IMR-90 (cell line): ENCODE measurements at regions not wholly inside any gene's neighbourhood (a gene's known extent, or its start where the extent isn't known, plus 50 kb on each side); places are given as distances from the start of the nearest gene placed in this dataset.

ENCODE experiments used
- ATAC-seq: fragments of 200-7000 bp; cut with Tn5 transposase; 2 replicates; pipeline ENCODE4 v1.9.1; 2020; ENCODE audit warnings: low read depth, mild to moderate bottlenecking, moderate library complexity
- BruUV-seq: library from RNA; stranded (reverse); fragments of 400-500 nt; replicated peaks from 2 replicates; lab custom pipeline; 2021; lab: Mats Ljungman, UMichigan
- CTCF ChIA-PET: fragments of 300-600 bp; formaldehyde crosslinking; extraction: SDS; loops from one replicate; lab custom pipeline; 2021; ENCODE audit warnings: antibody characterized with exemption; lab: Yijun Ruan, JAX
- POLR2A ChIA-PET: fragments of 300-600 bp; sonication (Branson Sonifier 250); formaldehyde crosslinking; loops from one replicate; lab custom pipeline; 2022; ENCODE audit warnings: antibody characterized with exemption; ENCODE audit not compliant: unreplicated experiment; lab: Charles Lee
- DNase-seq: peaks from one replicate; pipeline ENCODE4 v3.0.0; 2013
- H2AFZ ChIP-seq: replicated peaks from 2 replicates; pipeline ENCODE3; 2013; ENCODE audit warnings: low read length, mild to moderate bottlenecking; ENCODE audit not compliant: poor library complexity
- H2AK5ac ChIP-seq: 2 replicates; pipeline ENCODE4 v1.6.1; 2013; ENCODE audit warnings: low read depth, low read length, inconsistent platforms
- H2AK9ac ChIP-seq: replicated peaks from 2 replicates; pipeline ENCODE3; 2013; ENCODE audit warnings: mild to moderate bottlenecking, low read depth, low read length, moderate library complexity; ENCODE audit not compliant: poor library complexity
- H2BK120ac ChIP-seq: 2 replicates; pipeline ENCODE4 v1.6.1; 2013; ENCODE audit warnings: low read depth, low read length, inconsistent platforms
- H2BK15ac ChIP-seq: 3 replicates; pipeline ENCODE4 v1.6.1; 2013; ENCODE audit warnings: low read depth, low read length, inconsistent platforms
- H2BK20ac ChIP-seq: 2 replicates; pipeline ENCODE4 v1.6.1; 2013; ENCODE audit warnings: low read depth, mild to moderate bottlenecking, inconsistent platforms, low read length, moderate library complexity
- H2BK5ac ChIP-seq: 2 replicates; pipeline ENCODE4 v1.6.1; 2013; ENCODE audit warnings: mild to moderate bottlenecking, low read depth, low read length, inconsistent platforms; ENCODE audit not compliant: poor library complexity, severe bottlenecking
- H3K14ac ChIP-seq: replicated peaks from 2 replicates; pipeline ENCODE4 v1.6.1; 2013; ENCODE audit warnings: low read depth, low read length, inconsistent platforms
- H3K18ac ChIP-seq: 2 replicates; pipeline ENCODE4 v1.6.1; 2013; ENCODE audit warnings: low read depth, low read length, control low read depth
- H3K23ac ChIP-seq: 2 replicates; pipeline ENCODE4 v1.6.1; 2013; ENCODE audit warnings: low read depth, low read length, inconsistent platforms
- H3K27ac ChIP-seq: 2 replicates; pipeline ENCODE4 v1.5.1; 2013; ENCODE audit warnings: mild to moderate bottlenecking, control low read depth, low read length; ENCODE audit not compliant: insufficient read depth
- H3K27me3 ChIP-seq: 2 replicates; pipeline ENCODE4 v1.6.1; 2013; ENCODE audit warnings: low read length; ENCODE audit not compliant: control insufficient read depth, insufficient read depth
- H3K36me3 ChIP-seq: 2 replicates; pipeline ENCODE4 v1.6.1; 2013; ENCODE audit warnings: low read length, mixed read lengths; ENCODE audit not compliant: control insufficient read depth, insufficient read depth
- H3K4ac ChIP-seq: 2 replicates; pipeline ENCODE4 v1.6.1; 2013; ENCODE audit warnings: low read depth, low read length, inconsistent platforms
- H3K4me1 ChIP-seq: 2 replicates; pipeline ENCODE4 v1.6.1; 2013; ENCODE audit warnings: low read length, mixed read lengths; ENCODE audit not compliant: control insufficient read depth, insufficient read depth
- H3K4me2 ChIP-seq: 2 replicates; pipeline ENCODE4 v1.6.1; 2013; ENCODE audit warnings: low read depth, mild to moderate bottlenecking, control low read depth, low read length, moderate library complexity
- H3K4me3 ChIP-seq: 2 replicates; pipeline ENCODE4 v1.5.1; 2013; ENCODE audit warnings: low read depth, mild to moderate bottlenecking, control low read depth, low read length, moderate library complexity; ENCODE audit not compliant: insufficient read depth
- H3K56ac ChIP-seq: 2 replicates; pipeline ENCODE4 v1.6.1; 2013; ENCODE audit warnings: low read length, inconsistent platforms; ENCODE audit not compliant: insufficient read depth; ENCODE audit errors: extremely low read depth
- H3K79me1 ChIP-seq, 2 experiments: 2 replicates each; pipeline ENCODE4 v1.6.1; 2013; ENCODE audit warnings: low read length in 2 of 2, inconsistent platforms in 1 of 2, low read depth in 1 of 2
- H3K9ac ChIP-seq: 2 replicates; pipeline ENCODE4 v1.6.1; 2013; ENCODE audit warnings: low read depth, low read length, control low read depth
- H3K9me1 ChIP-seq: 2 replicates; pipeline ENCODE4 v1.6.1; 2013; ENCODE audit warnings: low read length, inconsistent platforms; ENCODE audit not compliant: insufficient read depth
- H3K9me3 ChIP-seq: 2 replicates; pipeline ENCODE4 v1.6.1; 2013; ENCODE audit warnings: low read length; ENCODE audit not compliant: control insufficient read depth, insufficient read depth
- H4K20me1 ChIP-seq: 2 replicates; pipeline ENCODE4 v1.6.1; 2013; ENCODE audit warnings: low read length, inconsistent platforms; ENCODE audit not compliant: insufficient read depth
- H4K5ac ChIP-seq: 2 replicates; pipeline ENCODE4 v1.6.1; 2013; ENCODE audit warnings: mild to moderate bottlenecking, low read depth, low read length, control low read depth
- H4K8ac ChIP-seq, 2 experiments: 2 replicates each; pipeline ENCODE4 v1.6.1; 2013; ENCODE audit warnings: low read depth in 2 of 2, low read length in 2 of 2, control low read depth in 1 of 2, inconsistent platforms in 1 of 2
- H4K91ac ChIP-seq: 2 replicates; pipeline ENCODE4 v1.6.1; 2013; ENCODE audit warnings: low read depth, low read length, inconsistent platforms; ENCODE audit not compliant: insufficient read depth
- BHLHE40 ChIP-seq: fragments of 150-350 bp; IDR thresholded peaks from 2 replicates; pipeline ENCODE4 v1.6.1; 2016; ENCODE audit warnings: mild to moderate bottlenecking, low read depth, low read length
- CEBPB ChIP-seq: IDR thresholded peaks from 2 replicates; pipeline ENCODE4 v1.6.1; 2012; ENCODE audit warnings: low read depth, low read length, improper control_type of control experiment
- CHD1 ChIP-seq: IDR thresholded peaks from 2 replicates; pipeline ENCODE4 v1.6.1; 2012; ENCODE audit warnings: low read depth, low read length, improper control_type of control experiment
- FOS ChIP-seq: fragments of 150-350 bp; IDR thresholded peaks from 2 replicates; pipeline ENCODE4 v1.6.1; 2016; ENCODE audit warnings: low read depth, low read length
- MAFK ChIP-seq: IDR thresholded peaks from 2 replicates; pipeline ENCODE4 v1.6.1; 2012; ENCODE audit warnings: low read depth, low read length, improper control_type of control experiment
- MAZ ChIP-seq: IDR thresholded peaks from 2 replicates; pipeline ENCODE4 v1.6.1; 2012; ENCODE audit warnings: low read depth, mild to moderate bottlenecking, low read length, improper control_type of control experiment, moderate library complexity, borderline replicate concordance
- MXI1 ChIP-seq: IDR thresholded peaks from 2 replicates; pipeline ENCODE4 v1.6.1; 2012; ENCODE audit warnings: low read depth, mild to moderate bottlenecking, low read length, moderate library complexity, borderline replicate concordance
- NFE2L2 ChIP-seq: fragments of 150-350 bp; IDR thresholded peaks from 2 replicates; pipeline ENCODE4 v1.6.1; 2016; ENCODE audit warnings: low read depth, mild to moderate bottlenecking, low read length
- POLR2A ChIP-seq: IDR thresholded peaks from 2 replicates; pipeline ENCODE4 v1.6.1; 2012; ENCODE audit warnings: mild to moderate bottlenecking, low read depth, low read length
- RAD21 ChIP-seq: IDR thresholded peaks from 2 replicates; pipeline ENCODE4 v1.6.1; 2012; ENCODE audit warnings: low read length, improper control_type of control experiment
- RCOR1 ChIP-seq: IDR thresholded peaks from 2 replicates; pipeline ENCODE4 v1.6.1; 2012; ENCODE audit warnings: mild to moderate bottlenecking, low read length, improper control_type of control experiment; ENCODE audit not compliant: insufficient replicate concordance
- RFX5 ChIP-seq: IDR thresholded peaks from 2 replicates; pipeline ENCODE4 v1.8.0; 2012; ENCODE audit warnings: low read depth, mild to moderate bottlenecking, low read length, moderate library complexity
- SMC3 ChIP-seq: fragments of 150-350 bp; IDR thresholded peaks from 2 replicates; pipeline ENCODE4 v1.6.1; 2016; ENCODE audit warnings: low read depth, mild to moderate bottlenecking, antibody characterized with exemption, low read length, moderate library complexity
- WGBS, 2 experiments: methylation state at CpG; one replicate each; pipeline versions ENCODE4 v1.1.5 to v1.1.7; 2013; ENCODE audit warnings: missing lambda C conversion rate in 2 of 2; ENCODE audit not compliant: insufficient read length in 1 of 2; ENCODE audit errors: extremely low coverage in 2 of 2; 5-methylcytosine and 5-hydroxymethylcytosine counted together
- dilution Hi-C: fragments of 300-500 bp; cut with HindIII; formaldehyde crosslinking; loops from one replicate; pipeline ENCODE4 v1.14.3; 2018; ENCODE audit warnings: low sequenced_read_pairs; ENCODE audit not compliant: unreplicated experiment
- in situ Hi-C: fragments of 300-500 bp; cut with MboI; formaldehyde crosslinking; loops from 3 replicates; pipeline ENCODE4 v1.14.3; 2019; ENCODE audit warnings: low sequenced_read_pairs, inconsistent platforms, mixed read lengths
- intact Hi-C: fragments of 100-400 bp; cut with micrococcal nuclease; formaldehyde crosslinking; loops from 2 replicates; pipeline ENCODE4 v1.10.0; 2022
- TF ChIP-seq, protein P1 (sequence below): fragments of 150-350 bp; IDR thresholded peaks from 2 replicates; pipeline ENCODE4 v1.6.1; 2017; ENCODE audit warnings: mild to moderate bottlenecking, antibody characterized with exemption, low read length, low read depth
- TF ChIP-seq, protein P2 (sequence below): conservative IDR thresholded peaks from 2 replicates; pipeline ENCODE4 v1.5.1; 2012; ENCODE audit warnings: mild to moderate bottlenecking, low read depth, low read length, improper control_type of control experiment
- TF ChIP-seq, protein P3 (sequence below): fragments of 150-350 bp; IDR thresholded peaks from 2 replicates; pipeline ENCODE4 v1.6.1; 2016; ENCODE audit warnings: low read depth, mild to moderate bottlenecking, low read length, moderate library complexity, borderline replicate concordance

DNA sequence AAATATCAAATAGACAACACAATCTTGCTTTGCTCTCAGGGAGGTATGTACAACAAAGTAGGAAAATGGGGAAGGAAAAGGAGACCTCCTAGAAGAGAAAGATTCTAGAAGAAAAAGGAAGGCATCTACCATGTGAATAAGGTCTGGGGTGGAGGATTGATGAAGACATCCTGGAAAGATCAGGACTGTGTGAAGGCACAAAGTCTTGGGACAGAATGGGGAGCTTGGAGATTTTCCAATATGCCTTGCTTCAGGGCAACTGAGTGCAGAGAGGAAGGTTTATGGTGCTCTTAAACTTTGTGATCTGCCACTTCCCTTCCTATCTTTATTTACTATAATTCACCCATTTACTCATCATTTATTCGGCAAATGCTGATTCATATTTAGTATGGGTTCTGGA is 352.0 kb downstream of the PLPP3 start:
- dilution Hi-C loops: no loop called here
- no peak overlapping the region for H3K4me2 ChIP-seq
- POLR2A ChIA-PET: no interaction called here

More for the DNA sequence above, 352.0 kb downstream of the PLPP3 start:
- Histone ChIP-seq H3K36me3 (no peaks in the 10 kb centered on the region), H3K9me1 (no peaks in the 10 kb centered on the region), H3K4ac (no peak overlapping the region), H4K20me1 (no peaks in the 10 kb centered on the region), H3K27me3 (no peaks in the 10 kb centered on the region), H3K18ac (no peak overlapping the region), H2BK15ac (no peak overlapping the region), H2BK5ac (no peak overlapping the region), H2AK5ac (no peak overlapping the region), H3K14ac (no peak overlapping the region), H2BK120ac (no peak overlapping the region), H3K9ac (no peak overlapping the region), H3K27ac (no peak overlapping the region), H2BK20ac (no peak overlapping the region), H3K56ac (no peak overlapping the region), H3K9me3 (no peaks in the 10 kb centered on the region), H3K79me1 (no peaks in the 10 kb centered on the region), H4K91ac (no peak overlapping the region), H3K4me3 (no peak overlapping the region), H2AK9ac (no peak overlapping the region), H3K4me1 (no peaks in the 10 kb centered on the region), H4K8ac (no peak overlapping the region), H3K23ac (no peak overlapping the region), H4K5ac (no peak overlapping the region), H2AFZ (no peak overlapping the region)
- 100% methylated on average over 1 of the region's 1 CpG; no CpG with 5 or more reads in 1 of the 2 experiments for WGBS, 2 experiments
- in situ Hi-C loops (no loop called here), intact Hi-C loops (no loop called here)
- CTCF ChIA-PET: no interaction called here
- DNase-seq: no peak
- no TSS peak for BruUV-seq
- TF ChIP-seq RCOR1 (no peak), MXI1 (no peak), RAD21 (no peak), SMC3 (no peak), MAFK (no peak), FOS (no peak), NFE2L2 (no peak), RFX5 (no peak), MAZ (no peak), BHLHE40 (no peak), CHD1 (no peak), CEBPB (no peak), POLR2A (no peak)
- TF ChIP-seq, protein P1, sequence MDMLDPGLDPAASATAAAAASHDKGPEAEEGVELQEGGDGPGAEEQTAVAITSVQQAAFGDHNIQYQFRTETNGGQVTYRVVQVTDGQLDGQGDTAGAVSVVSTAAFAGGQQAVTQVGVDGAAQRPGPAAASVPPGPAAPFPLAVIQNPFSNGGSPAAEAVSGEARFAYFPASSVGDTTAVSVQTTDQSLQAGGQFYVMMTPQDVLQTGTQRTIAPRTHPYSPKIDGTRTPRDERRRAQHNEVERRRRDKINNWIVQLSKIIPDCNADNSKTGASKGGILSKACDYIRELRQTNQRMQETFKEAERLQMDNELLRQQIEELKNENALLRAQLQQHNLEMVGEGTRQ: no peak
- TF ChIP-seq, protein P2, sequence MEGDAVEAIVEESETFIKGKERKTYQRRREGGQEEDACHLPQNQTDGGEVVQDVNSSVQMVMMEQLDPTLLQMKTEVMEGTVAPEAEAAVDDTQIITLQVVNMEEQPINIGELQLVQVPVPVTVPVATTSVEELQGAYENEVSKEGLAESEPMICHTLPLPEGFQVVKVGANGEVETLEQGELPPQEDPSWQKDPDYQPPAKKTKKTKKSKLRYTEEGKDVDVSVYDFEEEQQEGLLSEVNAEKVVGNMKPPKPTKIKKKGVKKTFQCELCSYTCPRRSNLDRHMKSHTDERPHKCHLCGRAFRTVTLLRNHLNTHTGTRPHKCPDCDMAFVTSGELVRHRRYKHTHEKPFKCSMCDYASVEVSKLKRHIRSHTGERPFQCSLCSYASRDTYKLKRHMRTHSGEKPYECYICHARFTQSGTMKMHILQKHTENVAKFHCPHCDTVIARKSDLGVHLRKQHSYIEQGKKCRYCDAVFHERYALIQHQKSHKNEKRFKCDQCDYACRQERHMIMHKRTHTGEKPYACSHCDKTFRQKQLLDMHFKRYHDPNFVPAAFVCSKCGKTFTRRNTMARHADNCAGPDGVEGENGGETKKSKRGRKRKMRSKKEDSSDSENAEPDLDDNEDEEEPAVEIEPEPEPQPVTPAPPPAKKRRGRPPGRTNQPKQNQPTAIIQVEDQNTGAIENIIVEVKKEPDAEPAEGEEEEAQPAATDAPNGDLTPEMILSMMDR: no peak
- TF ChIP-seq, protein P3, sequence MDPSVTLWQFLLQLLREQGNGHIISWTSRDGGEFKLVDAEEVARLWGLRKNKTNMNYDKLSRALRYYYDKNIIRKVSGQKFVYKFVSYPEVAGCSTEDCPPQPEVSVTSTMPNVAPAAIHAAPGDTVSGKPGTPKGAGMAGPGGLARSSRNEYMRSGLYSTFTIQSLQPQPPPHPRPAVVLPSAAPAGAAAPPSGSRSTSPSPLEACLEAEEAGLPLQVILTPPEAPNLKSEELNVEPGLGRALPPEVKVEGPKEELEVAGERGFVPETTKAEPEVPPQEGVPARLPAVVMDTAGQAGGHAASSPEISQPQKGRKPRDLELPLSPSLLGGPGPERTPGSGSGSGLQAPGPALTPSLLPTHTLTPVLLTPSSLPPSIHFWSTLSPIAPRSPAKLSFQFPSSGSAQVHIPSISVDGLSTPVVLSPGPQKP: no peak
- no peak for ATAC-seq
